HG03457 (cell line): ENCODE measurements at regions not wholly inside any gene's neighbourhood (a gene's known extent, or its start where the extent isn't known, plus 50 kb on each side); places are given as distances from the start of the nearest gene placed in this dataset.

Experiments used
- ATAC-seq: cut with Tn5 transposase; IDR thresholded peaks from one replicate; pipeline ENCODE4 v1.9.1; 2021; ENCODE audit warnings: moderate number of reproducible peaks; ENCODE audit not compliant: unreplicated experiment

GRCh38 chrX:30951003-30951402, 61.9 kb upstream of the TAB3 start:
- no peak for ATAC-seq

GRCh38 chrX:30950391-30950790, 61.3 kb upstream of the TAB3 start:
- no peak for ATAC-seq

GRCh38 chrX:30949554-30949953, 60.5 kb upstream of the TAB3 start:
- no peak for ATAC-seq

- no peak for ATAC-seq
Measured at GRCh38 chrX:30948626-30949025, 59.6 kb upstream of the TAB3 start.

GRCh38 chrX:30948051-30948450, 59.0 kb upstream of the TAB3 start:
- ATAC-seq, result no peak

GRCh38 chrX:30943984-30944383, 54.9 kb upstream of the TAB3 start:
- ATAC-seq, result no peak

- no peak for ATAC-seq
Measured at GRCh38 chrX:30941898-30942297, 52.8 kb upstream of the TAB3 start.

GRCh38 chrX:30939928-30940327, 50.9 kb upstream of the TAB3 start:
- no peak for ATAC-seq
